ENCODE measurements at regions not wholly inside any gene's neighbourhood (a gene's known extent, or its start where the extent isn't known, plus 50 kb on each side); places are given as distances from the start of the nearest gene placed in this dataset.

DNA sequence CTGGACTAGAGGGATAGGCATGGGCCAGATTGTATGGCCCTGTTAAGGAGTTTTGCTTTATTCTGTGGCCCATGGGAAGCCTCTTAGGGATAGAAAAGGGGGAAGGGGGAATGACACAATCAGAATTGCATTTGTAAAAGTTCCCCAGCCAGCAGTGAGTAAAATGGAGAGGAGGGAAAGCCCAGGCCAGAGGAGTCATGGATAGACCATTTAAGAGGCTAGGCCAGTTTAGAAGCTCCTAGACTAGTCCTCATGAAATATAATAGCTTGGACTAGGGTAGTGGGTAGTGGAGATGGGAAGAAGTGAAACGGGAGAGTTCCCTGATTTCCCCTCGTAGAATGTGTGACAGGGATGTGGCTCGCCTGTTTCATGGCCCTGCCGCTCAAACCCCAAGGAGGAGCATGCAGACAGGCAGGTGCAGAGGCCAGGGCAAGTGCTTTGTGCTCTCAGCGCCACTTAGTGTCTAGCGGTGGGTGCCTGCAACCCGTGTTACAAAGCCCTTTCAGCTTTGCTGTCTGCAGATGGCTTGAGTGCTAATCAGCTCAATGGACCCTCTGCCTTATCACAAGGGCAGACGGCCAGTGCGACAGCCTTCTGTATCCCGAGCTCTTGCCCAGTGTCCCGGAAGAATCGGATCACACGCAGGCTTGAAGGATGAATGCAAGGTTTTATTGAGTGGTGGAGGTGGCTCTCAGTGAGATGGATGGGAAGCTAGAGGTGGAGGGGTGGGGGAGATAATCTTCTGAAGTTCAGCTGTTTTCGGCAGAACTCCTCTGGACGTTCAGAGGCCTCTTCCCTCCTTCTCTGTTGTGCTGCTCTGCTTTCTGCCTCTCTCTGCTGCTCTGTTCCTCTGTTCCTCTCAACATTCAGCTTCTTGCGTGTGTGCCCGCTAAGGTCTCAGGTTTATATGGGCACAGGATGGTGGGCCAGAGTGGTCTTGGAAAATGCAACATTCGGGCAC, 141.1 kb downstream of the CEP57L1 start (continued):
- TF ChIP-seq BRF1 (IDR thresholded peaks at IDR 0.05; ENCODE audit: borderline replicate concordance, extremely low read depth, insufficient read length) (no peak), TAF9B (IDR thresholded peaks at IDR 0.05; ENCODE audit: partially characterized antibody) (peak; percentile 22), RBBP5 (IDR thresholded peaks at IDR 0.05; ENCODE audit: borderline replicate concordance, insufficient read depth, low read length, poor library complexity, severe bottlenecking) (peak; percentile 29), ATF7 (IDR thresholded peaks at IDR 0.05) (peak; percentile 13; the same call in 1 of the 2 replicates), POLR2G (IDR thresholded peaks at IDR 0.05; ENCODE audit: low read depth, low read length) (0 out of 2 replicates have a peak, but pooled peaks have one; percentile 36), ETV1 (tag; conservative IDR thresholded peaks at IDR 0.05; ENCODE audit: low read depth) (0 out of 2 replicates have a peak, but pooled peaks have one; percentile 3), MCM2 (IDR thresholded peaks at IDR 0.05; ENCODE audit: low read depth) (no peak), RBFOX2 (IDR thresholded peaks at IDR 0.05; ENCODE audit: low read depth, low read length) (peak; percentile 61), MAZ (CRISPR knock-in tag; conservative IDR thresholded peaks at IDR 0.05 in 1 of 2, IDR thresholded peaks at IDR 0.05 in 1 of 2) (peak in 1 of 2 experiments; percentile 26; a peak in 2 of 4 replicates), NFIC (IDR thresholded peaks at IDR 0.05) (peak; percentile 49; the same call in 1 of the 2 replicates), RAD21 (CRISPR knock-in tag; conservative IDR thresholded peaks at IDR 0.05 in 1 of 2, IDR thresholded peaks at IDR 0.05 in 1 of 2) (peak; percentile 75 to 92), NCOA1 (IDR thresholded peaks at IDR 0.05; ENCODE audit: low read depth) (peak; percentile 22; the same call in 1 of the 2 replicates), GABPB1 (CRISPR knock-in tag; IDR thresholded peaks at IDR 0.05) (peak; percentile 67)
- TF ChIP-seq, protein P1, sequence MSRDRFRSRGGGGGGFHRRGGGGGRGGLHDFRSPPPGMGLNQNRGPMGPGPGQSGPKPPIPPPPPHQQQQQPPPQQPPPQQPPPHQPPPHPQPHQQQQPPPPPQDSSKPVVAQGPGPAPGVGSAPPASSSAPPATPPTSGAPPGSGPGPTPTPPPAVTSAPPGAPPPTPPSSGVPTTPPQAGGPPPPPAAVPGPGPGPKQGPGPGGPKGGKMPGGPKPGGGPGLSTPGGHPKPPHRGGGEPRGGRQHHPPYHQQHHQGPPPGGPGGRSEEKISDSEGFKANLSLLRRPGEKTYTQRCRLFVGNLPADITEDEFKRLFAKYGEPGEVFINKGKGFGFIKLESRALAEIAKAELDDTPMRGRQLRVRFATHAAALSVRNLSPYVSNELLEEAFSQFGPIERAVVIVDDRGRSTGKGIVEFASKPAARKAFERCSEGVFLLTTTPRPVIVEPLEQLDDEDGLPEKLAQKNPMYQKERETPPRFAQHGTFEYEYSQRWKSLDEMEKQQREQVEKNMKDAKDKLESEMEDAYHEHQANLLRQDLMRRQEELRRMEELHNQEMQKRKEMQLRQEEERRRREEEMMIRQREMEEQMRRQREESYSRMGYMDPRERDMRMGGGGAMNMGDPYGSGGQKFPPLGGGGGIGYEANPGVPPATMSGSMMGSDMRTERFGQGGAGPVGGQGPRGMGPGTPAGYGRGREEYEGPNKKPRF (IDR thresholded peaks at IDR 0.05; ENCODE audit: low read depth, low read length) = no peak
- TF ChIP-seq, protein P2, sequence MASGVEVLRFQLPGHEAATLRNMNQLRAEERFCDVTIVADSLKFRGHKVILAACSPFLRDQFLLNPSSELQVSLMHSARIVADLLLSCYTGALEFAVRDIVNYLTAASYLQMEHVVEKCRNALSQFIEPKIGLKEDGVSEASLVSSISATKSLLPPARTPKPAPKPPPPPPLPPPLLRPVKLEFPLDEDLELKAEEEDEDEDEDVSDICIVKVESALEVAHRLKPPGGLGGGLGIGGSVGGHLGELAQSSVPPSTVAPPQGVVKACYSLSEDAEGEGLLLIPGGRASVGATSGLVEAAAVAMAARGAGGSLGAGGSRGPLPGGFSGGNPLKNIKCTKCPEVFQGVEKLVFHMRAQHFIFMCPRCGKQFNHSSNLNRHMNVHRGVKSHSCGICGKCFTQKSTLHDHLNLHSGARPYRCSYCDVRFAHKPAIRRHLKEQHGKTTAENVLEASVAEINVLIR (CRISPR knock-in tag; IDR thresholded peaks at IDR 0.05) = no peak
- TF ChIP-seq, protein P3, sequence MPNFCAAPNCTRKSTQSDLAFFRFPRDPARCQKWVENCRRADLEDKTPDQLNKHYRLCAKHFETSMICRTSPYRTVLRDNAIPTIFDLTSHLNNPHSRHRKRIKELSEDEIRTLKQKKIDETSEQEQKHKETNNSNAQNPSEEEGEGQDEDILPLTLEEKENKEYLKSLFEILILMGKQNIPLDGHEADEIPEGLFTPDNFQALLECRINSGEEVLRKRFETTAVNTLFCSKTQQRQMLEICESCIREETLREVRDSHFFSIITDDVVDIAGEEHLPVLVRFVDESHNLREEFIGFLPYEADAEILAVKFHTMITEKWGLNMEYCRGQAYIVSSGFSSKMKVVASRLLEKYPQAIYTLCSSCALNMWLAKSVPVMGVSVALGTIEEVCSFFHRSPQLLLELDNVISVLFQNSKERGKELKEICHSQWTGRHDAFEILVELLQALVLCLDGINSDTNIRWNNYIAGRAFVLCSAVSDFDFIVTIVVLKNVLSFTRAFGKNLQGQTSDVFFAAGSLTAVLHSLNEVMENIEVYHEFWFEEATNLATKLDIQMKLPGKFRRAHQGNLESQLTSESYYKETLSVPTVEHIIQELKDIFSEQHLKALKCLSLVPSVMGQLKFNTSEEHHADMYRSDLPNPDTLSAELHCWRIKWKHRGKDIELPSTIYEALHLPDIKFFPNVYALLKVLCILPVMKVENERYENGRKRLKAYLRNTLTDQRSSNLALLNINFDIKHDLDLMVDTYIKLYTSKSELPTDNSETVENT (CRISPR knock-in tag; IDR thresholded peaks at IDR 0.05) = no peak
- TF ChIP-seq, protein P4, sequence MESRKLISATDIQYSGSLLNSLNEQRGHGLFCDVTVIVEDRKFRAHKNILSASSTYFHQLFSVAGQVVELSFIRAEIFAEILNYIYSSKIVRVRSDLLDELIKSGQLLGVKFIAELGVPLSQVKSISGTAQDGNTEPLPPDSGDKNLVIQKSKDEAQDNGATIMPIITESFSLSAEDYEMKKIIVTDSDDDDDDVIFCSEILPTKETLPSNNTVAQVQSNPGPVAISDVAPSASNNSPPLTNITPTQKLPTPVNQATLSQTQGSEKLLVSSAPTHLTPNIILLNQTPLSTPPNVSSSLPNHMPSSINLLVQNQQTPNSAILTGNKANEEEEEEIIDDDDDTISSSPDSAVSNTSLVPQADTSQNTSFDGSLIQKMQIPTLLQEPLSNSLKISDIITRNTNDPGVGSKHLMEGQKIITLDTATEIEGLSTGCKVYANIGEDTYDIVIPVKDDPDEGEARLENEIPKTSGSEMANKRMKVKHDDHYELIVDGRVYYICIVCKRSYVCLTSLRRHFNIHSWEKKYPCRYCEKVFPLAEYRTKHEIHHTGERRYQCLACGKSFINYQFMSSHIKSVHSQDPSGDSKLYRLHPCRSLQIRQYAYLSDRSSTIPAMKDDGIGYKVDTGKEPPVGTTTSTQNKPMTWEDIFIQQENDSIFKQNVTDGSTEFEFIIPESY (CRISPR knock-in tag; IDR thresholded peaks at IDR 0.05) = peak; percentile 38; the same call in 1 of the 2 replicates

All from K562 (cell line).